Testis (tissue), 2 donors: ENCODE measurements at regions not wholly inside any gene's neighbourhood (a gene's known extent, or its start where the extent isn't known, plus 50 kb on each side); places are given as distances from the start of the nearest gene placed in this dataset.

Experiments
- CTCF ChIP-seq, 3 experiments: fragments of 450-650 bp in 2 of 3; fragments of 200-600 bp in 1 of 3; sonication (generic) in 1 of 3; IDR thresholded peaks; one replicate each; pipeline ENCODE4 v1.5.1; 2016 to 2019; ENCODE audit warnings: antibody characterized with exemption in 3 of 3, mild to moderate bottlenecking in 2 of 3, moderate library complexity in 1 of 3
- POLR2A ChIP-seq: fragments of 450-650 bp; IDR thresholded peaks from one replicate; pipeline ENCODE4 v1.6.1; 2017; ENCODE audit warnings: antibody characterized with exemption, mild to moderate bottlenecking, moderate library complexity

GRCh38 chr21:33171616-33172169 is 58.0 kb upstream of the IFNAR2 start:
- TF ChIP-seq CTCF (IDR thresholded peaks at IDR 0.05) (no peak), POLR2A (no peak)
